Upper lobe of left lung (tissue), 6 donors: ENCODE measurements at regions not wholly inside any gene's neighbourhood (a gene's known extent, or its start where the extent isn't known, plus 50 kb on each side); places are given as distances from the start of the nearest gene placed in this dataset.
A peak's percentile ranks its signal among the peaks of the same experiment; 100 is the strongest.
"Not testable (repeated sequence)": the region's sequence is repeated elsewhere in the genome, so short reads cannot be mapped to it uniquely, and the experiment has no call there.

Experiments used
- ATAC-seq, 2 donors: fragments of 200-7000 bp; cut with Tn5 transposase; one replicate each; pipeline ENCODE4 v1.9.1; 2022; ENCODE audit warnings: mild to moderate bottlenecking in 2 of 2, moderate library complexity in 2 of 2; ENCODE audit not compliant: low FRiP score in 2 of 2
- DNase-seq, 2 donors: peaks; one replicate each; pipeline ENCODE4 v3.0.0-alpha.2; 2019 to 2020
- H3K27ac ChIP-seq, 4 donors: fragments of 200-600 bp; sonication (generic); one replicate each; pipeline ENCODE4 v1.5.1; 2016 to 2019
- H3K27me3 ChIP-seq, 4 donors: fragments of 200-600 bp; sonication (generic); one replicate each; pipeline ENCODE4 v1.5.1; 2017 to 2019
- H3K36me3 ChIP-seq, 4 donors: fragments of 200-600 bp; sonication (generic); one replicate each; pipeline ENCODE4 v1.5.1; 2016 to 2019
- H3K4me1 ChIP-seq, 4 donors: fragments of 200-600 bp; sonication (generic); one replicate each; pipeline ENCODE4 v1.5.1; 2018 to 2019
- H3K4me3 ChIP-seq, 4 donors: fragments of 200-600 bp; sonication (generic); one replicate each; pipeline ENCODE4 v1.5.1; 2017 to 2019; ENCODE audit warnings: mild to moderate bottlenecking in 2 of 4, moderate library complexity in 1 of 4
- H3K9me3 ChIP-seq, 4 donors: fragments of 200-600 bp; sonication (generic); one replicate each; pipeline ENCODE4 v1.5.1; 2018 to 2019
- CTCF ChIP-seq, 6 experiments: fragments of 450-650 bp in 4 of 6; fragments of 200-600 bp in 2 of 6; sonication (generic) in 2 of 6; IDR thresholded peaks; one replicate each; pipeline ENCODE4 v1.5.1; 2016 to 2019; ENCODE audit warnings: antibody characterized with exemption in 6 of 6
- EP300 ChIP-seq, 4 donors: sonication (generic); formaldehyde crosslinking; IDR thresholded peaks; one replicate each; pipeline ENCODE4 v1.5.1; 2017; ENCODE audit warnings: antibody characterized with exemption in 4 of 4, control low read depth in 2 of 4
- POLR2A ChIP-seq, 4 donors: fragments of 450-650 bp; IDR thresholded peaks; one replicate each; pipeline ENCODE4 v1.5.1; 2016 to 2017; ENCODE audit warnings: antibody characterized with exemption in 4 of 4, mild to moderate bottlenecking in 2 of 4
- POLR2AphosphoS5 ChIP-seq, 2 donors: sonication (generic); formaldehyde crosslinking; IDR thresholded peaks; one replicate each; pipeline ENCODE4 v1.5.1; 2017; ENCODE audit warnings: antibody characterized with exemption in 2 of 2
- WGBS, 2 donors: methylation state at CpG; one replicate each; pipeline ENCODE4 v1.1.5; 2017 to 2018; 5-methylcytosine and 5-hydroxymethylcytosine counted together
- donor health status: DM: no; HTN: no; CAD: no; lungs with moderate emphysema.
- donor health status: DM: no; HTN: yes; CAD: no; lungs with severe emphysema.

- WGBS, 2 donors, result no CpG with 5 or more reads among the region's 2 CpGs
- no peak overlapping the region for H3K27ac ChIP-seq
- H3K36me3 ChIP-seq, result no peaks in the 10 kb centered on the region
- TF ChIP-seq POLR2AphosphoS5 (IDR thresholded peaks at IDR 0.05), result no peak
- no peak for TF ChIP-seq EP300 (IDR thresholded peaks at IDR 0.05)
- TF ChIP-seq CTCF (IDR thresholded peaks at IDR 0.05), result no peak
- DNase-seq (no peak), ATAC-seq (no peak)
- H3K4me1 ChIP-seq, result no peaks in the 10 kb centered on the region
- H3K27me3 ChIP-seq, result no peaks in the 10 kb centered on the region
- H3K4me3 ChIP-seq, result no peak overlapping the region
- no peaks in the 10 kb centered on the region for H3K9me3 ChIP-seq
Observed at GRCh38 chr14:106083082-106083481, 556.7 kb downstream of the TMEM121 start.

- WGBS, 2 donors, result no CpG with 5 or more reads among the region's 8 CpGs
- Histone ChIP-seq H3K27ac (no peak overlapping the region), H3K9me3 (no peaks in the 10 kb centered on the region), H3K36me3 (no peaks in the 10 kb centered on the region), H3K4me1 (no peaks in the 10 kb centered on the region), H3K27me3 (no peaks in the 10 kb centered on the region), H3K4me3 (no peak overlapping the region)
- no peak for ATAC-seq
- DNase-seq, result no peak
- TF ChIP-seq POLR2AphosphoS5 (IDR thresholded peaks at IDR 0.05) (no peak), CTCF (IDR thresholded peaks at IDR 0.05) (no peak), POLR2A (IDR thresholded peaks at IDR 0.05) (no peak)
Observed at GRCh38 chr14:106087837-106088236, 561.5 kb downstream of the TMEM121 start.

- H3K4me1 ChIP-seq, DNase-seq, H3K27me3 ChIP-seq, H3K27ac ChIP-seq, H3K4me3 ChIP-seq, ATAC-seq, H3K36me3 ChIP-seq, H3K9me3 ChIP-seq: not testable (repeated sequence)
- no CpG with 5 or more reads among the region's 3 CpGs for WGBS, 2 donors
Observed at GRCh38 chr14:106088860-106089259, 562.5 kb downstream of the TMEM121 start.

DNA sequence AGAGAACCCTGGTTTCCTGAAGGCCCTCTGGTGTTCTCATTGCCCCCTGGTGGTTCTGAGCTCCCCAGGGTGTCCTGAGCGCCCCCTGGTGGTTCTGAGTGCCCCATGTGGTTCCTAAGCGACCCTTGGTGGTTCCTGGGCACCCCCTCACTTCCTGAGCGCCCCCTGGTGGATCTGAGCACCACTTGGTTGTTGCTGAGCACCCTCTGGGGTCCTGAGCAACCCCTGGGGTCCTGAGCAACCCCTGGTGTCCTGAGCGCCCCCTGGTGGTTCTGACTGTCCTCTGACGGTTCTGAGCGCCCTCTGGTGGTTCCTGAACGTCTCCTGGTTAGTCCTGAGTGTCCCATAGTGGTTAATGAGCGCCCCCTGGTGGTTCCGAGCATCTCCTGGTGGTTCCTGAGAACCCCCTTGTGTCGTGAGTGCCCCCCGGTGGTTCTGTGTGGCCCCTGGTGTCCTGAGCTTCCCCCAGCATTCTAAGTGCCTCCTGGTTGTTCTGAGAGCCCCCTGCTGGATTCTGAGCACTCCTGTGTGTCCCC is 568.3 kb downstream of the TMEM121 start:
- Histone ChIP-seq H3K9me3 (no peaks in the 10 kb centered on the region), H3K36me3 (no peaks in the 10 kb centered on the region), H3K27me3 (no peaks in the 10 kb centered on the region), H3K27ac (no peak overlapping the region), H3K4me1 (no peaks in the 10 kb centered on the region), H3K4me3 (no peak overlapping the region)
- TF ChIP-seq POLR2A (IDR thresholded peaks at IDR 0.05) (no peak), POLR2AphosphoS5 (IDR thresholded peaks at IDR 0.05) (no peak), CTCF (IDR thresholded peaks at IDR 0.05) (peak in 1 of 6 experiments; percentile 6), EP300 (IDR thresholded peaks at IDR 0.05) (no peak)
- ATAC-seq, result peak in 1 of 2 donors; percentile 34
- no CpG with 5 or more reads among the region's 11 CpGs for WGBS, 2 donors
- no peak for DNase-seq

GRCh38 chr14:106107703-106108102 is 581.3 kb downstream of the TMEM121 start:
- Histone ChIP-seq H3K27ac (no peak overlapping the region), H3K4me3 (no peak overlapping the region), H3K9me3 (no peaks in the 10 kb centered on the region), H3K27me3 (no peaks in the 10 kb centered on the region), H3K4me1 (no peaks in the 10 kb centered on the region), H3K36me3 (no peaks in the 10 kb centered on the region)
- no peak for DNase-seq
- WGBS, 2 donors, result no CpG with 5 or more reads among the region's 7 CpGs
- ATAC-seq, result no peak
- TF ChIP-seq POLR2A (IDR thresholded peaks at IDR 0.05) (no peak), POLR2AphosphoS5 (IDR thresholded peaks at IDR 0.05) (no peak)

DNA sequence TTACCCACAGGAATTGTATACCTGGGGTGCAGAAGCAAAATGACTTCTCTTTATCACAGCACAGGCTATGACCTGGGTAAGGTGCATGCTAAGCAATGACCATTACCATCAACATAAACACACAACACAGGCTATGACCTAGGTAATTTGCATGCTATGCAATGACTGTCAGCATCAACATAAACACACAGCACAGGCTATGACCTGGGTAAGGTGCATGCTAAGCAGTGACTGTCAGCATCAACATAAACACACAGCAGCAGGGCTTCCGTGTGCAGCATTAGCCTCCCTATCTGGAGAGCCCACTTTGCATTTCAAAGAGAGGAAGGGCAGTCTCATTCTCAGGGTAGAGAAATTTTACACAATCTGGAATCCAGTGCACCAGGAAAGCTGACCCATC is 583.0 kb downstream of the TMEM121 start:
- TF ChIP-seq POLR2A (IDR thresholded peaks at IDR 0.05) (no peak), EP300 (IDR thresholded peaks at IDR 0.05) (no peak), CTCF (IDR thresholded peaks at IDR 0.05) (no peak), POLR2AphosphoS5 (IDR thresholded peaks at IDR 0.05) (no peak)
- Histone ChIP-seq H3K4me1 (no peaks in the 10 kb centered on the region), H3K27me3 (no peaks in the 10 kb centered on the region), H3K27ac (no peak overlapping the region), H3K9me3 (no peaks in the 10 kb centered on the region), H3K36me3 (no peaks in the 10 kb centered on the region), H3K4me3 (no peak overlapping the region)
- ATAC-seq, result no peak
- WGBS, 2 donors, result no CpG with 5 or more reads among the region's 1 CpG
- no peak for DNase-seq
